Hepatocyte (in vitro differentiated cells): ENCODE measurements at regions not wholly inside any gene's neighbourhood (a gene's known extent, or its start where the extent isn't known, plus 50 kb on each side); places are given as distances from the start of the nearest gene placed in this dataset.
A peak's percentile ranks its signal among the peaks of the same experiment; 100 is the strongest.

Experiments
- DNase-seq: peaks from one replicate; pipeline ENCODE4 v3.0.0-alpha.2; 2016; ENCODE audit warnings: low spot score
- H2AFZ ChIP-seq: fragments of 200-600 bp; sonication (generic); 2 replicates; pipeline ENCODE4 v1.6.0; 2016; ENCODE audit warnings: antibody characterized with exemption, mild to moderate bottlenecking
- H3K27ac ChIP-seq: fragments of 200-600 bp; sonication (generic); 2 replicates; pipeline ENCODE4 v1.5.1; 2016; ENCODE audit warnings: mild to moderate bottlenecking
- H3K27me3 ChIP-seq: fragments of 200-600 bp; sonication (generic); 2 replicates; pipeline ENCODE4 v1.6.1; 2016
- H3K36me3 ChIP-seq: fragments of 200-600 bp; sonication (generic); replicated peaks from 2 replicates; pipeline ENCODE4 v1.5.1; 2016; ENCODE audit warnings: low read depth; ENCODE audit not compliant: insufficient read depth
- H3K4me1 ChIP-seq: fragments of 200-600 bp; sonication (generic); 2 replicates; pipeline ENCODE4 v1.5.1; 2016; ENCODE audit warnings: mild to moderate bottlenecking, moderate library complexity; ENCODE audit not compliant: insufficient read depth
- H3K4me2 ChIP-seq: fragments of 200-600 bp; sonication (generic); 2 replicates; pipeline ENCODE4 v1.6.0; 2016
- H3K4me3 ChIP-seq: fragments of 200-600 bp; sonication (generic); 2 replicates; pipeline ENCODE4 v1.5.1; 2016; ENCODE audit warnings: mild to moderate bottlenecking
- H3K79me2 ChIP-seq: fragments of 200-600 bp; sonication (generic); 2 replicates; pipeline ENCODE4 v1.6.0; 2017; ENCODE audit warnings: mild to moderate bottlenecking
- H3K9me2 ChIP-seq: fragments of 200-600 bp; sonication (generic); replicated peaks from 2 replicates; pipeline ENCODE4 v1.6.0; 2017; ENCODE audit warnings: mild to moderate bottlenecking; ENCODE audit not compliant: insufficient read depth
- H3K9me3 ChIP-seq: fragments of 200-600 bp; sonication (generic); 2 replicates; pipeline ENCODE4 v1.5.1; 2016; ENCODE audit warnings: low read depth, mild to moderate bottlenecking
- H4K20me1 ChIP-seq: fragments of 200-600 bp; sonication (generic); 2 replicates; pipeline ENCODE4 v1.6.0; 2016; ENCODE audit warnings: mild to moderate bottlenecking; ENCODE audit not compliant: insufficient read depth, poor library complexity, severe bottlenecking
- EZH2 ChIP-seq: fragments of 200-600 bp; sonication (generic); IDR thresholded peaks from 2 replicates; pipeline ENCODE4 v1.6.1; 2016; ENCODE audit warnings: antibody characterized with exemption, mild to moderate bottlenecking, borderline replicate concordance
- EZH2phosphoT487 ChIP-seq: fragments of 200-600 bp; sonication (generic); IDR thresholded peaks from one replicate; pipeline ENCODE4 v1.6.1; 2018; ENCODE audit warnings: antibody characterized with exemption, mild to moderate bottlenecking, low read depth, moderate library complexity; ENCODE audit not compliant: unreplicated experiment, severe bottlenecking
- WGBS: methylation state at CpG from one replicate; pipeline ENCODE4 v1.1.6; 2016; ENCODE audit warnings: low lambda C conversion rate; ENCODE audit errors: missing lambda C conversion rate; 5-methylcytosine and 5-hydroxymethylcytosine counted together
- TF ChIP-seq, protein P1 (sequence below): fragments of 200-600 bp; sonication (generic); IDR thresholded peaks from 2 replicates; pipeline ENCODE4 v1.5.1; 2016; ENCODE audit warnings: antibody characterized with exemption, mild to moderate bottlenecking; ENCODE audit not compliant: poor library complexity

DNA sequence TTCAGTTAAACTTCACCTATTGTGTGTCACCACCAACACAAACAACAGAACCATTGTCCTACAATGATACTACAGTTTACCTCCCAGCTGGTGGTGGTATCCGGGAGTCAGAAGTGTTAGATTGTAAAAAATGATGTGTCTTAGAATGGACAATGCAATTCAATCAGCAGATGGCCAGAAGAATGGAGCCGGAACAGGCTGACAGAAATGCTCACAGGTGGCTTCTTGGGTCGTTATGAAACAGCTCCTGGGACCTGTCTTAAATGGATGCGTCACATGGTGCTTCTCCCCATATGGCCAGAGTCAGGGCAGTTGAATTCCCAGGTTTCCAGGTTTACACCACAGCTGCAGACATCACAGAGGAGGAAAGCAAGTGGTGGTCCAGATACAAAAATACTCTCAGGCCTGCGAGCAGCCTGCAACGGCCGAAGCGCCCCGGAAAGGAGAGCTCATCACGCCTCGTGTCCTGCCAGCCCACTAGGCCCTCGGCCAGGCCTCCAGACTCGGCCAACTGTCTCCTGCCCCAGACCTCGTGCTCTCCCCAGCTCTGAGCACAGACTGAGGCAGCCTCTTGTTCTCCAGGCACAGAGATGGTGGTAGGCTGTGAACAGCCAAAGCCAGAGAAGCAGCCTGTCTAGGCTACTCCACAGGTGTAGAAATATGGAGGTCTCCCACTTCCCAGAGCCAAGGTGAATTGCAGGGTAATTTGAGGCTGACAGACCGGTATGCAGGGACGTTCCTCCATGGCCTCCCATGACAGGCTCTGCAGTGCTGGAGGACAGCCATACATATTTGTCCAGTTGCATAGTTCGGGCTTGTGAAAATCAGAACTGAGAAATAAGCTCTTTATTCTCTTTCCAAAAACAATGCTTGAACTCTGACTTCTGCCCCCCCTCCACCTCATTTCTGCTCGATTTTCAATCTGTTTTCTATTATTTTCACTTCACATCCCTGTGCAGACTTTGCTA, 98.5 kb upstream of the SPATA31C2 start:
- Histone ChIP-seq H3K9me3 (no peaks in the 10 kb centered on the region), H3K4me3 (no peak overlapping the region), H3K9me2 (no peaks in the 10 kb centered on the region), H3K4me2 (no peak overlapping the region), H3K27ac (peak overlapping the region; percentile 33), H3K27me3 (no peaks in the 10 kb centered on the region), H3K36me3 (no peaks in the 10 kb centered on the region), H4K20me1 (no peaks in the 10 kb centered on the region), H3K4me1 (peaks cover 3% of the 10 kb centered on the region), H2AFZ (no peak overlapping the region), H3K79me2 (no peaks in the 10 kb centered on the region)
- WGBS = 69% methylated on average over 18 of the region's 18 CpGs
- TF ChIP-seq EZH2 (no peak), EZH2phosphoT487 (no peak)
- TF ChIP-seq, protein P1, sequence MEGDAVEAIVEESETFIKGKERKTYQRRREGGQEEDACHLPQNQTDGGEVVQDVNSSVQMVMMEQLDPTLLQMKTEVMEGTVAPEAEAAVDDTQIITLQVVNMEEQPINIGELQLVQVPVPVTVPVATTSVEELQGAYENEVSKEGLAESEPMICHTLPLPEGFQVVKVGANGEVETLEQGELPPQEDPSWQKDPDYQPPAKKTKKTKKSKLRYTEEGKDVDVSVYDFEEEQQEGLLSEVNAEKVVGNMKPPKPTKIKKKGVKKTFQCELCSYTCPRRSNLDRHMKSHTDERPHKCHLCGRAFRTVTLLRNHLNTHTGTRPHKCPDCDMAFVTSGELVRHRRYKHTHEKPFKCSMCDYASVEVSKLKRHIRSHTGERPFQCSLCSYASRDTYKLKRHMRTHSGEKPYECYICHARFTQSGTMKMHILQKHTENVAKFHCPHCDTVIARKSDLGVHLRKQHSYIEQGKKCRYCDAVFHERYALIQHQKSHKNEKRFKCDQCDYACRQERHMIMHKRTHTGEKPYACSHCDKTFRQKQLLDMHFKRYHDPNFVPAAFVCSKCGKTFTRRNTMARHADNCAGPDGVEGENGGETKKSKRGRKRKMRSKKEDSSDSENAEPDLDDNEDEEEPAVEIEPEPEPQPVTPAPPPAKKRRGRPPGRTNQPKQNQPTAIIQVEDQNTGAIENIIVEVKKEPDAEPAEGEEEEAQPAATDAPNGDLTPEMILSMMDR = no peak
- no peak for DNase-seq

DNA sequence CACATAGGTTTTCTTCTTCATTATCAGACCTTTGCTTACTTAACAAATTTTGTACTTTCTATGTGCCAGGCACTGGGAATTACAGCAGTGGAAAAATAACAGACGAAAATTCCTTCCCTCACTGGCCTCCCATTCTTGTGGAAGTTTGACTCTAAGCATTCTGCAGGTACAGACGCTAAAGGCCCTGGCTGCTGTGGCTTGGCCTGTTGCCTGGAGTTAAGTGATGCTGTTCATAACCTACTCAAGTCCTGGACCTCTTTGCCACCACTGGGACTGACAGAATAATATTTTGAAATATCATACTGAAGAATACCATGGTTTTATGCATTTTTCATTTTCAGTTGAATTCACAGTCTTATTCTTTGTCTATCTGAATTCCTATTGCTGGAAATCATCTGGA, 97.3 kb upstream of the SPATA31C2 start:
- WGBS = 54% methylated on average over 2 of the region's 2 CpGs
- no peaks in the 10 kb centered on the region for H4K20me1 ChIP-seq
- H3K79me2 ChIP-seq = no peaks in the 10 kb centered on the region
- no peaks in the 10 kb centered on the region for H3K9me2 ChIP-seq
- no peaks in the 10 kb centered on the region for H3K9me3 ChIP-seq
- DNase-seq = no peak
- no peak overlapping the region for H3K4me2 ChIP-seq
- H2AFZ ChIP-seq = no peak overlapping the region
- H3K4me3 ChIP-seq = no peak overlapping the region
- TF ChIP-seq, protein P1 = no peak
- TF ChIP-seq EZH2 = no peak
- TF ChIP-seq EZH2phosphoT487 = no peak
- no peaks in the 10 kb centered on the region for H3K27me3 ChIP-seq
- H3K4me1 ChIP-seq = peaks cover 3% of the 10 kb centered on the region
- no peaks in the 10 kb centered on the region for H3K36me3 ChIP-seq
- no peak overlapping the region for H3K27ac ChIP-seq

DNA sequence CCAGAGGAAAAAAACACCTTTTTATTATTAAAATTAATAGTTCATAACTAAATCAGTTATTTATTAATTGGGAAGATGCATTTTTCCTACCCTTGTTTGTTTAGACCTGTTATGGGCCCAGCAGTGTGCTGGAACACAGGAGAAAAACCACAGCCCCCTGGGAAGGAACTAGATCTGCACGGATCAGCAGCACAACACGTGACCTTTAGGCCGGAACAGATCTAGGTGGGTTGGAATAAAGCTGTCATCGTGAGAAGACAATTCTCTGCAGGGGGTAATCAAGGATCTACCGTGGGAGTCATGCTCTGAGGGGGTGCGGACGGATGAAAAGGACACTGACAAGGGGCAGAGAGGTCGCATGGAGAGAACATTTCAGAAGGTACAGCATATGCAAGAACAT, 95.8 kb upstream of the SPATA31C2 start:
- DNase-seq = no peak
- H3K27ac ChIP-seq = no peak overlapping the region
- no peaks in the 10 kb centered on the region for H3K27me3 ChIP-seq
- no peak overlapping the region for H2AFZ ChIP-seq
- H3K4me2 ChIP-seq = no peak overlapping the region
- H4K20me1 ChIP-seq = no peaks in the 10 kb centered on the region
- no peak overlapping the region for H3K4me3 ChIP-seq
- no peaks in the 10 kb centered on the region for H3K36me3 ChIP-seq
- H3K9me3 ChIP-seq = no peaks in the 10 kb centered on the region
- H3K9me2 ChIP-seq = no peaks in the 10 kb centered on the region
- no peaks in the 10 kb centered on the region for H3K79me2 ChIP-seq
- WGBS = 72% methylated on average over 8 of the region's 8 CpGs
- TF ChIP-seq EZH2 = no peak
- TF ChIP-seq, protein P1 = no peak
- no peak for TF ChIP-seq EZH2phosphoT487
- peaks cover 3% of the 10 kb centered on the region for H3K4me1 ChIP-seq
